ENCODE measurements at regions not wholly inside any gene's neighbourhood (a gene's known extent, or its start where the extent isn't known, plus 50 kb on each side); places are given as distances from the start of the nearest gene placed in this dataset.

DNA sequence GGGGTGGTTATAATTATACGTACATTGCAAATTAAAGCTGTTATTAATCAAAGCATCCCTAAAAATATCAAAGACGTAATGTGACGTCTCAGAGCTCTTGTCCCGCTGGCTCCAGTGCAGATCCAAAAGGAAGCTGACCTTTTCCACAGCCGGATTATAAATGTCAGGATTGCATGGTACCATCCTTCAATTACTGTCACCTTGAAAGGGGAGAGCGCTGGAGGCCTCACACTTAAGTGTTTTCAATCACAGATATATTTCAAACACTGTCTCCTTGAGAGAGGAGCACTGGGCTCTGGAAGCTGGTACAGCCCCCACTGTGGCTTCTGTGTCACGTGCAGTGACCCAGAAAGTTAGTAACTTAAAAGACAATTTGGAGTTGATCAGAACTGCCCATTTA lies 94.2 kb downstream of the AIPL1 start:
- Histone ChIP-seq H3K9me3 (replicated peaks) (no peaks in the 10 kb centered on the region), H3K4me3 (no peak overlapping the region), H3K36me3 (no peaks in the 10 kb centered on the region), H3K27ac (replicated peaks) (no peak overlapping the region), H3K27me3 (ENCODE audit: low read depth) (peaks cover 5% of the 10 kb centered on the region), H3K4me1 (no peaks in the 10 kb centered on the region)
- intact Hi-C loops (cut with micrococcal nuclease) = no loop called here
- TF ChIP-seq, protein P1, sequence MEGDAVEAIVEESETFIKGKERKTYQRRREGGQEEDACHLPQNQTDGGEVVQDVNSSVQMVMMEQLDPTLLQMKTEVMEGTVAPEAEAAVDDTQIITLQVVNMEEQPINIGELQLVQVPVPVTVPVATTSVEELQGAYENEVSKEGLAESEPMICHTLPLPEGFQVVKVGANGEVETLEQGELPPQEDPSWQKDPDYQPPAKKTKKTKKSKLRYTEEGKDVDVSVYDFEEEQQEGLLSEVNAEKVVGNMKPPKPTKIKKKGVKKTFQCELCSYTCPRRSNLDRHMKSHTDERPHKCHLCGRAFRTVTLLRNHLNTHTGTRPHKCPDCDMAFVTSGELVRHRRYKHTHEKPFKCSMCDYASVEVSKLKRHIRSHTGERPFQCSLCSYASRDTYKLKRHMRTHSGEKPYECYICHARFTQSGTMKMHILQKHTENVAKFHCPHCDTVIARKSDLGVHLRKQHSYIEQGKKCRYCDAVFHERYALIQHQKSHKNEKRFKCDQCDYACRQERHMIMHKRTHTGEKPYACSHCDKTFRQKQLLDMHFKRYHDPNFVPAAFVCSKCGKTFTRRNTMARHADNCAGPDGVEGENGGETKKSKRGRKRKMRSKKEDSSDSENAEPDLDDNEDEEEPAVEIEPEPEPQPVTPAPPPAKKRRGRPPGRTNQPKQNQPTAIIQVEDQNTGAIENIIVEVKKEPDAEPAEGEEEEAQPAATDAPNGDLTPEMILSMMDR (IDR thresholded peaks at IDR 0.05; ENCODE audit: borderline replicate concordance) = no peak
- no peak for DNase-seq

DNA sequence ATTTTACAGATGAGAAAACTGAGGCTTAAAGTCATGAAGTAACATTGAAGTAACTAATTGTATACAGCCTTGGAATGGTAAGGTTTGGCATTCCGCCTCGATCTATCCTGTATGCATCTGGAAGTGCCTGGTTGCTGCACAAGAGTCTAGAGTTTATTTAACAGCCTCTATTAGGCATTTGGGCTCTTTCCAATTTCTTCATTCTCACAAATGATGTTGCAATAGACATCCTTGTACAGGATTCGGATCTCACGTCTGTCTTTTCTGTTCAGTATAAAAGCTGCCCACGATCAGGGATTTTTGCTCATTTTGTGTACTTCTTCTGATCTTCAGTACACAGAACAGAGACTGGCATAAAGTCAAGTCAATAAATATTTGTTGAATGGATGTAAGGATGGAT lies 100.5 kb downstream of the AIPL1 start:
- TF ChIP-seq, protein P1 (IDR thresholded peaks at IDR 0.05; ENCODE audit: borderline replicate concordance) = no peak
- H3K36me3 ChIP-seq = no peaks in the 10 kb centered on the region
- H3K27ac ChIP-seq (replicated peaks) = no peak overlapping the region
- H3K4me3 ChIP-seq = no peak overlapping the region
- H3K4me1 ChIP-seq = no peaks in the 10 kb centered on the region
- peaks cover 10% of the 10 kb centered on the region for H3K27me3 ChIP-seq (ENCODE audit: low read depth)
- intact Hi-C loops (cut with micrococcal nuclease) = no loop called here
- no peak for DNase-seq
- no peaks in the 10 kb centered on the region for H3K9me3 ChIP-seq (replicated peaks)

DNA sequence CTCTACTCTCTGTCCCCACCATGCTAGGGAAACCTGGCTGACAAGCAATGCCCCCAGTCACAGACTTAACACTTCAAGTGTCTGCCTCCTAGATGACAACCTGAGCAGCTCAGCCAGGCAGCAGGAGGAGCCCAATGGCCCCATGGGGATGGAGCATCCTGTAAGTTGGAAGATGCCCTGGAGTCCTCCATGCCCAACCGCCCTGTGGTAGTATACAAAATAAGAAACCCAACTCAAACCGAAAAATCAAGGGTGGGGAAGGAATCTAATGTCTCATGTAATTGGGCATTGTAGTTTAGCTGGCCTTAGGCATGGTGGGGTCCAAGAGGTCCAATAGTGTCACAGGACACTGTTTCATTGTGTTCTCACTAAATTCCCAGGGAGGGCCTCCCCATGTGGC lies 104.0 kb downstream of the AIPL1 start:
- DNase-seq = no peak
- Histone ChIP-seq H3K27me3 (ENCODE audit: low read depth) (peaks cover 5% of the 10 kb centered on the region), H3K9me3 (replicated peaks) (no peaks in the 10 kb centered on the region), H3K27ac (replicated peaks) (no peak overlapping the region), H3K4me3 (no peak overlapping the region), H3K4me1 (peaks cover 14% of the 10 kb centered on the region), H3K36me3 (no peaks in the 10 kb centered on the region)
- intact Hi-C loops (cut with micrococcal nuclease) = no loop called here
- TF ChIP-seq, protein P1 (IDR thresholded peaks at IDR 0.05; ENCODE audit: borderline replicate concordance) = no peak

DNA sequence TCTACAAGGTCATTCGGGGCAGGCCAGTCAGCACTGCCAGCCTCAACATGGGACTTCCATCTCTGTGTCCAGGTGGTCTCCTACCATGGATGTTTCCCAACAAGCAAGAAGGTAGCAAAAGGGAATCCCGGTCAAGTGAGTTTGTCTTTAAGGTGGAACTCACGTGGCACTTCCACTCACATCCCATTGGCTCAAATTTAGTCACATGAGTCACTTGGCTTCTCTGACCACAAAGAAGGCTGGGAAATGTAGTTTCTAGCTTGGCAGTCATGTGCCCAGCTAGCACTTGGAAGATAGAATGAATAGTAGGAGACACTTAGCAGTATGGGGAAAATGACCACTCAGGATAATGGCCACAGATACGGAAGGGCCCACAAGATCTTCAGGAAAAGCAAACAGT lies 106.6 kb downstream of the AIPL1 start:
- Histone ChIP-seq H3K4me1 (peaks cover 38% of the 10 kb centered on the region), H3K4me3 (no peak overlapping the region), H3K9me3 (replicated peaks) (no peaks in the 10 kb centered on the region), H3K27ac (replicated peaks) (peak overlapping the region; percentile 82), H3K36me3 (no peaks in the 10 kb centered on the region), H3K27me3 (ENCODE audit: low read depth) (peaks cover 14% of the 10 kb centered on the region)
- no peak for DNase-seq
- TF ChIP-seq, protein P1 (IDR thresholded peaks at IDR 0.05; ENCODE audit: borderline replicate concordance) = no peak
- intact Hi-C loops (cut with micrococcal nuclease) = no loop called here

DNA sequence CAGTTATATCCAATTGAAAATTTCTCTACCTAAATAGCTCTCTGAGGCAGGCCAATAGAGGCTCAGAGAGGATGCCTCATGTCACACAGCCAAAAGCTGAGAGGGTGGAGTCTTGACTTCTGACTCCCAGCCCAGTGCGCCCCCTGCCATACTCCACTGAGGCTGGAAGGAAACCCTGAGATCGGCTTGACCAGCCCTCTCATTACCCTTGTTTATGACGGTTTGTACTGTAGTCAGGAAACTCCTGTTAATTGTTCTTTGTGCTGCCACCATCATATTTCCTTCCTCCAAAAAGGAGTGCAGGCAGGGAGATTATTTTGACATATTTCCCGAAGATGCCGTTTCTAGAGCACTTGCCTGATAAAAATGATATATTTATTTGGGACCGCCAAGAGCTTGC lies 107.9 kb downstream of the AIPL1 start:
- TF ChIP-seq, protein P1 (IDR thresholded peaks at IDR 0.05; ENCODE audit: borderline replicate concordance) = peak; percentile 38

DNA sequence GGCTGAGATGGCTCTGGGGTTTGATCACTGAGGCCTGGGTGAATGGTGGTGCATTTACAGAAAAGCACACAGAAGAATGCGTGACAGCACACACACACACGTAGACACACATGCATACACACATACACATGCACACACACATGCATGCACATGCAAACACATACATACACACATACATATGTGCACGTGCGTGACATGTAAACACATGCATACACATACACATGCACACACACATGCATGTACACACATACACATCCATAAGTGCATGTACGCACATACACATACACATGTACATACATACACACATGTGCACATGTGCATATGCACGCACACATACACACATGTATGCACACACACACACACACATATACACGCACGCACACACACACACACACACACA lies 108.4 kb downstream of the AIPL1 start:
- no peaks in the 10 kb centered on the region for H3K9me3 ChIP-seq (replicated peaks)
- TF ChIP-seq, protein P1 (IDR thresholded peaks at IDR 0.05; ENCODE audit: borderline replicate concordance) = no peak
- peak overlapping the region; percentile 11 for H3K4me3 ChIP-seq
- peaks cover 24% of the 10 kb centered on the region for H3K27me3 ChIP-seq (ENCODE audit: low read depth)
- intact Hi-C loops (cut with micrococcal nuclease) = no loop called here
- peak overlapping the region; percentile 71 for H3K27ac ChIP-seq (replicated peaks)
- no peak for DNase-seq
- H3K36me3 ChIP-seq = no peaks in the 10 kb centered on the region
- H3K4me1 ChIP-seq = peaks cover 38% of the 10 kb centered on the region

More for the DNA sequence above, 107.9 kb downstream of the AIPL1 start:
- no peak overlapping the region for H3K4me3 ChIP-seq
- intact Hi-C loops (cut with micrococcal nuclease) = no loop called here
- H3K4me1 ChIP-seq = peaks cover 38% of the 10 kb centered on the region
- H3K27ac ChIP-seq (replicated peaks) = peak overlapping the region; percentile 82
- H3K36me3 ChIP-seq = no peaks in the 10 kb centered on the region
- peaks cover 20% of the 10 kb centered on the region for H3K27me3 ChIP-seq (ENCODE audit: low read depth)
- DNase-seq = peak; percentile 47
- H3K9me3 ChIP-seq (replicated peaks) = no peaks in the 10 kb centered on the region
